BE2C (cell line): ENCODE measurements at regions not wholly inside any gene's neighbourhood (a gene's known extent, or its start where the extent isn't known, plus 50 kb on each side); places are given as distances from the start of the nearest gene placed in this dataset.

ENCODE experiments used
- DNase-seq: peaks from one replicate; pipeline ENCODE4 v3.0.0-alpha.2; 2020
- H3K27me3 ChIP-seq: fragments of 250-450 bp; sonication (Bioruptor Pico); 2 replicates; pipeline ENCODE4 v1.5.1; 2020; ENCODE audit warnings: mild to moderate bottlenecking
- H3K36me3 ChIP-seq: fragments of 250-450 bp; sonication (Bioruptor Pico); 2 replicates; pipeline ENCODE4 v1.5.1; 2020; ENCODE audit warnings: mild to moderate bottlenecking
- H3K4me1 ChIP-seq: fragments of 250-450 bp; sonication (Bioruptor Pico); 2 replicates; pipeline ENCODE4 v1.5.1; 2020
- H3K4me3 ChIP-seq: 2 replicates; pipeline ENCODE4 v1.5.1; 2011; ENCODE audit warnings: low read depth, low read length
- H3K9me3 ChIP-seq: fragments of 250-450 bp; sonication (Bioruptor Pico); 2 replicates; pipeline ENCODE4 v1.5.1; 2020
- TF ChIP-seq, protein P1 (sequence below): IDR thresholded peaks from 2 replicates; pipeline ENCODE4 v1.5.1; 2012; ENCODE audit warnings: mild to moderate bottlenecking, low read depth, low read length

DNA sequence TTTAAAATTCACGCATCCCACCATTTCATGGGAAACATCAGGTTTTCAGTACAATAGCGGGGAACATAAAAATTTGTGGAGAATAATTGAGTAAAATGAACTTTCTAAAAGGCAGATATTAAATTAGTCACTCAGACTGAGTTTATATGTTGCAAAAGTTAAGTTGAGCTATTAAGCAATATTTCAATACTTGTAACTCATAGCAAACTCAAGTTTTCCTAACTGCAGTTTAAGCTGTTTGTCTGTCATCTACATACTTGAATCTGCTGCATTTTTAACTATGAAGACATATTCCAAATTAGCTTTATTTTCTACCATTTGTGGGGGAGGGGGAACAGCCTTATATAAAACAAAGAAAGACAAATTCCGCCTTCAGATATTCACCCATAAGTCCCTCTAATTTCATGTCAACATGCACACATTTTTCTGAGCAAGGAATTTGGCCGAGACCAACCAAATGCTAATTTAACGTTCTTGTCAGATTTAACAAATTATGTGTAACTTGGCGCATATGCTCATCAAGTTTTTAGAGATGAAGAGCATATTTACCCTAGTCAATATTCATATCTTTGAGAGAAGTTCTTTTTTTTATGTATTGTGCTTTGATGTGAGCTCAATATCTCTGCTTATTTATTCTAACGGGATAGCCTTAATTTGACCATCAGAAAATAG is 462.9 kb downstream of the TXNL1 start:
- H3K9me3 ChIP-seq, result no peaks in the 10 kb centered on the region
- no peak overlapping the region for H3K4me3 ChIP-seq
- TF ChIP-seq, protein P1, sequence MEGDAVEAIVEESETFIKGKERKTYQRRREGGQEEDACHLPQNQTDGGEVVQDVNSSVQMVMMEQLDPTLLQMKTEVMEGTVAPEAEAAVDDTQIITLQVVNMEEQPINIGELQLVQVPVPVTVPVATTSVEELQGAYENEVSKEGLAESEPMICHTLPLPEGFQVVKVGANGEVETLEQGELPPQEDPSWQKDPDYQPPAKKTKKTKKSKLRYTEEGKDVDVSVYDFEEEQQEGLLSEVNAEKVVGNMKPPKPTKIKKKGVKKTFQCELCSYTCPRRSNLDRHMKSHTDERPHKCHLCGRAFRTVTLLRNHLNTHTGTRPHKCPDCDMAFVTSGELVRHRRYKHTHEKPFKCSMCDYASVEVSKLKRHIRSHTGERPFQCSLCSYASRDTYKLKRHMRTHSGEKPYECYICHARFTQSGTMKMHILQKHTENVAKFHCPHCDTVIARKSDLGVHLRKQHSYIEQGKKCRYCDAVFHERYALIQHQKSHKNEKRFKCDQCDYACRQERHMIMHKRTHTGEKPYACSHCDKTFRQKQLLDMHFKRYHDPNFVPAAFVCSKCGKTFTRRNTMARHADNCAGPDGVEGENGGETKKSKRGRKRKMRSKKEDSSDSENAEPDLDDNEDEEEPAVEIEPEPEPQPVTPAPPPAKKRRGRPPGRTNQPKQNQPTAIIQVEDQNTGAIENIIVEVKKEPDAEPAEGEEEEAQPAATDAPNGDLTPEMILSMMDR, result no peak
- no peaks in the 10 kb centered on the region for H3K36me3 ChIP-seq
- no peak for DNase-seq
- H3K27me3 ChIP-seq, result no peaks in the 10 kb centered on the region
- no peaks in the 10 kb centered on the region for H3K4me1 ChIP-seq

GRCh38 chr18:56173542-56174220 is 464.7 kb downstream of the TXNL1 start:
- H3K9me3 ChIP-seq, result no peaks in the 10 kb centered on the region
- no peak for DNase-seq
- TF ChIP-seq, protein P1, result no peak
- H3K4me3 ChIP-seq, result no peak overlapping the region
- H3K27me3 ChIP-seq, result no peaks in the 10 kb centered on the region
- H3K36me3 ChIP-seq, result no peaks in the 10 kb centered on the region
- no peaks in the 10 kb centered on the region for H3K4me1 ChIP-seq

DNA sequence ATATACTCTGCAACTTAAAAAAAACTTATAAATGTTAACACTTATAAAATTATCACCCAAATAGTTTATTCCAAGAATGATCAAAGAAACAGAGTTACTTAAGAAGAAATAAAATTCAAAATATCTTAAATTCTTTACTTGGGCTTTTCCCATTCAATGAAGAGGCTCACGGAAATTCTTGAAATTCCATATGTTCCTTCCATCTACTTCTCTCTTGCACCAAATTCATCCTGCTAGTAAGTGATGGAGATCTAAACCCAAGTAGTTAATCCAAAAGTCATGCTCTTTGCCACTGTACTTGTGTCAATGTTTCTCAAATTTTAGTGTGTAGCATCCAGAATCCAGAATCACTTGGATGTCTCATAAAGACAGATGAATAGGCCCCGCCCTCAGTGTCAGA is 465.9 kb downstream of the TXNL1 start:
- Histone ChIP-seq H3K4me3 (no peak overlapping the region), H3K27me3 (no peaks in the 10 kb centered on the region), H3K4me1 (no peaks in the 10 kb centered on the region), H3K9me3 (no peaks in the 10 kb centered on the region), H3K36me3 (no peaks in the 10 kb centered on the region)
- DNase-seq, result no peak
- TF ChIP-seq, protein P1, result no peak

DNA sequence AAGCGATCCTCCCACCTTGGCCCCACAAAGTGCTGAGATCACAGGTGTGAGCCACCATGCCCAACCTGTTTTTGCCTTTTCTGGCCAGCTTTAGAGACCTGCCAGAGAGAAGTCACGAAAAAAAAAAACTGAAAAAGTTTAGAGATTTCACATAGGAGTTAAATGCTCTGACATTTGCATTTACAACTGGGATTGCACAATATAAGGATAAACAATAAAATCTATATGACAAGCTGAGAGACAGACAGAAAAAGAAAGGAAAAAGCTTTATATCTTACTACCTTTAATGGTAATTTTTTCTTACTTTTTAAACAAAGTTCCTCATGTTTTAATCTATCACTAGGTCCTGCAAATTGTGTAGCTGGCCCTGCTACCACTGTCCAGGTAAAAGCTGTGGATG is 466.5 kb downstream of the TXNL1 start:
- no peak for DNase-seq
- Histone ChIP-seq H3K4me1 (no peaks in the 10 kb centered on the region), H3K36me3 (no peaks in the 10 kb centered on the region), H3K9me3 (no peaks in the 10 kb centered on the region), H3K27me3 (no peaks in the 10 kb centered on the region), H3K4me3 (no peak overlapping the region)
- TF ChIP-seq, protein P1, result no peak

- TF ChIP-seq, protein P1, result no peak
- Histone ChIP-seq H3K4me1 (no peaks in the 10 kb centered on the region), H3K36me3 (no peaks in the 10 kb centered on the region), H3K4me3 (no peak overlapping the region), H3K9me3 (no peaks in the 10 kb centered on the region), H3K27me3 (no peaks in the 10 kb centered on the region)
- DNase-seq, result no peak
These were observed 470.2 kb downstream of the TXNL1 start for GRCh38 chr18:56168049-56168781.

DNA sequence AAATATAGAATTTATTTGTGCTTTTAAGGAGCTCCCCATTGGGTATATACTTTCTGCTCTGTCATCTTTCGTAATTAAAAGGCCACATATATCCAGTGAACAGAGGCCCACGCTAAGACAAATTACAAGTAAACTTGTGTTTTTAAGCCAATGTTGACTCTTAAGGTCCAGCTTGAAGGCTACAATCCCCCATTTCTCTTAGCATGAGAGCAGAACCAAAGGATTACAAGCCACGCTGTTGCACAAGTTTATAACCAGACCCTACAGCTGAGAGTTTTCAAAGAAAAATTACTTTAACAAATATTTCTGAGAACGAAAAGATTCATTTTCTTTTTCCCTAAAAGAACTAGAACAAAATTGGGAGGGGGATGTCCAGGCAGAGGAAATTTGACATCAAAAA is 471.0 kb downstream of the TXNL1 start:
- Histone ChIP-seq H3K36me3 (no peaks in the 10 kb centered on the region), H3K4me1 (no peaks in the 10 kb centered on the region), H3K27me3 (no peaks in the 10 kb centered on the region), H3K4me3 (no peak overlapping the region), H3K9me3 (no peaks in the 10 kb centered on the region)
- TF ChIP-seq, protein P1, result no peak
- DNase-seq, result no peak
